Tongue (tissue), 1 donor: ENCODE measurements at regions not wholly inside any gene's neighbourhood (a gene's known extent, or its start where the extent isn't known, plus 50 kb on each side); places are given as distances from the start of the nearest gene placed in this dataset.
"Not testable (repeated sequence)": the region's sequence is repeated elsewhere in the genome, so short reads cannot be mapped to it uniquely, and the experiment has no call there.

Experiments used
- DNase-seq: peaks from one replicate; pipeline ENCODE4 v3.0.0-alpha.2; 2015

DNA sequence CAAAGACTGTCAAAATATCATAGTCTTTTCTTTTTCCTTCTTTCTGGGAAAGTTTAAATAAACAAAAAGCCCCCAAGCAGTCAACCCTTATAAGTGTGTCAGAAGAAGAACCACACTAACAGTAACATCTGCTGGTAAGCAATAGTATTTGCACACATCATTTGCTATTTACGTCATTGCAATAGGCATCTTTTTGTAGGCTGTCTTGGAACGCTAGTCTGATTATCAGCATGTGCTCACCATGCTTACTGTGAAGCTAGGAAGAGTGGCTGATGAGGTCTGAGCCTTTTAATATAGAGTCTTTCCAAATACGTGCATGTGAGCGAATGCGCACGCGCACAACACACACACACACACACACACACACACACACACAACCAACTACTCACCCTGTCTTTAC, 599.0 kb upstream of the TPK1 start:
- no peak for DNase-seq

DNA sequence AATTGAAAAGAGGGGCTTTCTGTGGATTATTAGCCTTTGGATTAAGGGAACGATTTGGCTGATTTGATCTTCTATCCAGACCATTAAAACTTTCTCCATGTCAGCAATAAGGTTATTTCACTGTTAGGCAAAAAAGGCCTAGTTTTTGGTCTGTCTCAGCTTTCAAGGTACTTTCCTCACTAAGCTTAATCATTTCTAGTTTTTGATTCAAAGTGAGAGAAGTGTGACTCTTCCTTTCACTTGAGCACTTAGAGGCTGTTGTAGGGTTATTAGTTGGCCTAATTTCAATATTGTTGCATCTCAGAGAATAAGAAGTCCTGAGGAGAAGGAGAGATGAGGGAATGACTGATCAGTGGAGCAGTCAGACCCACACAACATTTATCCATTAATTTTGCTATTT, 596.0 kb upstream of the TPK1 start:
- no peak for DNase-seq

DNA sequence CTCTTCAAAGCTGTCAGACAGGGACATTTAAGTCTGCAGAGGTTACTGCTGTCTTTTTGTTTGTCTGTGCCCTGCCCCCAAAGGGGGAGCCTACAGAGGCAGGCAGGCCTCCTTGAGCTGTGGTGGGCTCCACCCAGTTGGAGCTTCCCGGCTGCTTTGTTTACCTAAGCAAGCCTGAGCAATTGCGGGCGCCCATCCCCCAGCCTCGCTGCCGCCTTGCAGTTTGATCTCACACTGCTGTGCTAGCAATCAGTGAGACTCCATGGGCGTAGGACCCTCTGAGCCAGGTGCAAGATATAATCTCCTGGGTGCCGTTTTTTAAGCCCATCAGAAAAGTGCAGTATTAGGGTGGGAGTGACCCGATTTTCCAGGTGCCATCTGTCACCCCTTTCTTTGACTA, 582.6 kb upstream of the TPK1 start:
- not testable (repeated sequence) for DNase-seq

DNA sequence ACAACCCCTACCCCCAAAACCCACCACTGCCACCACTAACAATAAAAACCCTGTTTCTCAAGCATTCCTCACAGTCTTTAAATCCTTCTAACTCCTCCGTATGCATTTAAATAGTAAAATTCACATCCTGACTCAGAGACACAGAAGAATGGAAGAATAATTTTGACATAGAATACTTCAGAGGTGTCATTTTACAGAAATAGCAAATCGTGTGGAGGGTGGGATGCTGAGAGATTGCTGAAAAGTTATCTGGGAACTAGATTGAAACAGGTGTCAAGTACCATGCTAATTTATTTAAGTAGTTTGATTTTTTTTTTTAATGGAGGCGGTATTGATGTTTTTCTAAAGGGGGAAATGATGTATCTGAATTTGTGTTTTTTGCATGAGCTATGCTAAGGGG, 575.2 kb upstream of the TPK1 start:
- DNase-seq, result no peak

DNA sequence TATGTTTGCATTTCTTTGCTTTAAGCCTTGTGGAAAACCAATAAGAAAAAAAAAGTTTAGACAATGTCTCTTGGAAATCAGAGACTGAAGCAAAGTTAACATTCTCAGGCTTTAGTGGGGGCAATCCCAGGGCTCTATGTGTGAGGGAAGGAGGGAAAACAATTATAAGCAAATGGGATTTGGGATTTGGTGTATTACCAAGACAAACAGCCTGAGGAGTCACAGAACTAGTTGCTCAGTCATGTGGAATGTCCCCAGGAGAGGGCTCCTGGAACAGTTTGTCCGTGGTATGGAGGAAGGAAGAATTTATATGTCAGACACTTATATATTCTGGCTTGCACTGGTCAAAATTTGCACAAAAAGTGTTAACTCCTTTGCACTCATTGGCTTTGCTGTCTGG, 562.9 kb upstream of the TPK1 start:
- peak; percentile 58 for DNase-seq

GRCh38 chr7:145394126-145394525, 558.3 kb upstream of the TPK1 start:
- DNase-seq, result no peak

DNA sequence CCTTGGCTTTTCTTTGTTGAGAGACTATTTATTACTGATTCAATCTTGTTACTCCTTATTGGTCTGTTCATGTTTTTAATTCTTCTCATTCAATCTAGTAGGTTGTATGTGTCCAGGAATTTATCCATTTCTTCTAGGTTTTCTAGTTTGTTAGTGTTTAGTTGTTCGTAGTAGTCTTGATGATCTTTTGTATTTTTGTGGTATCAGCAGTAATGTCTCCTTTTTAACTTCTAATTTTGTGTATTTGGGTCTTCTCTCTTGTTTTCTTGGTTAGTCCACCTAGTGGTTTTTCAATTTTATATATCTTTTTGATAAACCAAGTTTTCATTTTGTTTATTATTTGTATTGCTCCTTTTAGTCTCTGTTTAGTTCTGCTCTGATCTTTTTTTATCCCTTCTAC, 546.9 kb upstream of the TPK1 start:
- no peak for DNase-seq

DNA sequence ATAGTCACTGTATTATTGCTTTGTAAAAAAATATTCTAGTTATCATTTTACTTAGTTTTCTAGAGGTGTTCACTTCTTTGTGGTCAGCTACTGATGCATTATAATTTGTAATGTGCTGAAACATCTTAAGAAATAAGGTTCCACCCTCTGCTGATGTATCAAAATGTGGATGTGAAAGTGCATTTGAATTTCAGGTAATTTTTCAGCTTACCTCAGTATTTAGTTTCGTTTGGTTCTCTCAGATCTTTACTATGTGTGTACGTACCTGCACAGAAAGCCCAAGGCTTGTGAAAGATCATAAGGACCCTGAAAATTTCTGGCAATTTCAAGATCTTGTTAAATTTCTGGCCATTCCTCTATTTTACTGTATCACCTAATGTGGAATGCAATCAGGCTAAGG, 542.3 kb upstream of the TPK1 start:
- DNase-seq, result no peak

DNA sequence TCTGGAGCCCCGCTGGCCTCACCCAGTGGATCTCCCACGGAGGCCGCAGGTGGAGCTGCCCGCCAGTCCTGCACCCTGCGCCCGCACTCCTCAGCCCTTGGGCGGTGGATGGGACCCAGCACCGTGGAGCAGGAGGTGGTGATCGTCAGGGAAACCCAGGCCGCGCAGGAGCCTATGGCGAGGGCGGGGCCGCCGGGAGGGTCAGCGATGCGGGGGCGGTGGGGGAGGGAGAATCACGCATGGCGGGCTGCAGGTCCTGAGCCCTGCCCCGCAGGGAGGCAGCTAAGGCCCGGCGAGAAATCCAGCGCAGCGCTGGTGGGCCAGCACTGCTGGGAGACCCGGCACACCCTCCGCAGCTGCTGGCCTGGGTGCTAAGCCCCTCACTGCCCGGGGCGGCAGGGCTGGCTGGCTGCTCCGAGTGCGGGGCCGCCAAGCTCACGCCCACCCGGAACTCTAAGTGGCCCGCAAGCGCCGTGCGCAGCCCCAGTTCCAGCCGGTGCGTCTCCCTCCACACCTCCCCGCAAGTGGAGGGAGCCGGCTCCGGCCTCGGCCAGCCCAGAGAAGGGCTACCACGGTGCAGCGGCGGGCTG, 524.8 kb upstream of the TPK1 start:
- DNase-seq, result no peak

GRCh38 chr7:145350334-145350733, 514.5 kb upstream of the TPK1 start:
- no peak for DNase-seq

DNA sequence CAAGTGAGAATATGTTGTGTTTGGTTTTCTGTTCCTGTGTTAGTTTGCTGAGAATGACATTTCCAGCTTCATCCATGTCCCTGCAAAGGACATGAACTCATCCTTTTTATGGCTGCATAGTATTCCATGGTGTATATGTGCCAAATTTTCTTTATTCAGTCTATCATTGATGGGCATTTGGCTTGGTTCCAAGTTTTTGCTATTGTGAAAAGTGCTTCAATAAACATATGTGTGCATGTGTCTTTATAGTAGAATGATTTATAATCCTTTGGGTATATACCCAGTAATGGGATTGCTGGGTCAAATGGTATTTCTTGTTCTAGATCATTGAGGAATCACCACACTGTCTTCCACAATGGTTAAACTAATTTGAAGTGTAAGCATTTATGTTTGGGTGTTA, 513.6 kb upstream of the TPK1 start:
- not testable (repeated sequence) for DNase-seq

GRCh38 chr7:145347271-145347670, 511.4 kb upstream of the TPK1 start:
- no peak for DNase-seq

DNA sequence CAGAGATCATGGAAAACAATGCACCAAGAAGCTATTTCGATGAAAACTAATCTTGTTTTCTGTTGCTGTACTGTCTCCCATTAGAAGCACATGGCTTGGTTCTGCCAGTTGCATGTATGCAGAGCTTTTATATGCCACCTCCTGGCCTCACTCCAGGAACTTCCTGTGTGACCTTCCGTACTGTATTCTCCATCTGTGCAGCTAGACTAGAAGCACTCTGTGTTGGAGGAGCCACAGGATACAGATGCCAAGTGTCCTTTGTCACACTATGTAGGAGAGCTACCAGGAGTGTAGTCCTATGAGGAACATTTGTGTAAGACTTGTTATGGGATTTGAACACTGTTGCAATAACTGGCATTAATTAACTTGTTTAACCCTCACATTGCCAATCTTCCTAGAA, 503.5 kb upstream of the TPK1 start:
- peak; percentile 3 for DNase-seq

- no peak for DNase-seq
These were observed 495.7 kb upstream of the TPK1 start for GRCh38 chr7:145331522-145331921.

GRCh38 chr7:145331076-145331475, 495.2 kb upstream of the TPK1 start:
- DNase-seq, result no peak

- no peak for DNase-seq
These were observed 491.8 kb upstream of the TPK1 start for GRCh38 chr7:145327646-145328045.

GRCh38 chr7:145324081-145324480, 488.2 kb upstream of the TPK1 start:
- no peak for DNase-seq

DNA sequence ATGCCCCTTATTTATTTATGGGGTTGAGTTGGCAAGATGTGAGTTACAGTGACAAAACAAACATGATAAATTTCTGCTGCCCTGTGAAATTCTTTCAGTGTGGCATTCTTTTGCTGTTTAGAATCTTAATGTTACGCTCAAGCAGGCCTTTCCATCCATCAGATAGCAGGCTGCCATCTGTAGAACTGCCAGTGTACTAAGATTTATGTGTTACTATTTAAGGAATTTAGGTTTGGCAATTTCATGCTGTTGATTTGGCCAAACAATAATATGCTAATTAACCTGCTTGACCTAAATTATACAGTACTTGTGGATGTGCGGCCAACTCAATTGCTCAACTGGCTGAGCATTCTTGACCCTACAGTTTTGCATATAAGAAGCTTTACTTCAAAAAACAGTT, 477.7 kb upstream of the TPK1 start:
- peak; percentile 22 for DNase-seq

DNA sequence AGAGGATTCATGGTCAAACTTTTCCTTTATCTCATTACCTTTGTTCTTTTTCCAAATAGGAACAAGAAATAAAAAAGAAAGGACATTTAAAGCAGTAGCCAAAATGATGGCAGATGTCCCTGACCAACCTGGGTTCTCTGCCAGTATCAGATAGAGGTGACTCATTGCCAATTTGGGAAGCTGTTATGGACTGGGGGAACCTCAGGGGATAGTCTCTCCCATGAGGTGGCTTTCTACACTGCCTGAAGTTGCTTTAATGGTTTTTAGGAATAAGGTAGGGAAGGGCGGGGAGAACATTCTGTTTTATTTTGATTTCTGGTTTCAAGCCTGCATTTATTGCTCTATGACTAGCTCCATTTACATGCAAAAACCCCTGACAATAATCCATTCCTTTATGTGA, 457.9 kb upstream of the TPK1 start:
- no peak for DNase-seq

DNA sequence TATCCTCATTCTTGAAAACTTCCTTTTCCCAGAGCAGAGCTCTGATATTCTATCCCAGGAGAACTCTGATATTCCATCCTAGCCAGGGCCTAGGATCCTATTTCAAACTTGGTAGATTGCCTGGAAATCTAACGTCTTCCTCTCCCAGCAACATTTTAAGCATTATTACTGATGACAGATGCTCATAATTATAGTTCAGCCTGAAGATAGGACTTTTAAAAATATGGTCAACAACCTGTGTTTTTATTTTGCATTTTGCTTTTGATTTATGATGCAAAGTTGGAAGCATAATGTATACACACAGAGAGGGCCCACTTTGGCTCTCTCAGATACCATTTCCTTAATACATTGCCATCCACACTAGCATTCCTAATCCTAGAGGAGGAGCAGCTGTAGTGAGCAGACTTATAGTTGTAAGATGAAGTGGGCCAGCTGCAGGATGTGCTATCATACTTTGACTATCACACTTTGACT, 457.4 kb upstream of the TPK1 start:
- DNase-seq, result peak; percentile 85

- no peak for DNase-seq
These were observed 453.5 kb upstream of the TPK1 start for GRCh38 chr7:145289384-145289783.

DNA sequence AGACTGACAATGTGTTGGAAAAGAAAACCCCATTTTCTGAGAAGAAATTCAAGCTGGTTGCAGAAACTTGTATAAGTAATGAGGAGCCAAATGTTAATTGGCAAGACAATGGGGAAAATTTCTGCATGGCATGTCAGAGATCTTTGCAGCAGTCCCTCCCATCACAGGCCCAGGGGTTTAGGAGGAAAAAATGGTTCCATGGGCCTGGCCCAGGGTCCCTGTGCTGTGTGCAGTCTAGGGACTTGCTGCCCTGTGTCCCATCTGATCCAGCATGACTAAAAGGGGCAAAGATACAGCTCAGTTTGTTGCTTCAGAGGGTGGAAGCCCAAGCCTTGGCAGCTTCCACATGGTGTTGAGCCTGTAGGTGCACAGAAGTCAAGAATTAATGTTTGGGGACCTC, 440.3 kb upstream of the TPK1 start:
- DNase-seq, result no peak

DNA sequence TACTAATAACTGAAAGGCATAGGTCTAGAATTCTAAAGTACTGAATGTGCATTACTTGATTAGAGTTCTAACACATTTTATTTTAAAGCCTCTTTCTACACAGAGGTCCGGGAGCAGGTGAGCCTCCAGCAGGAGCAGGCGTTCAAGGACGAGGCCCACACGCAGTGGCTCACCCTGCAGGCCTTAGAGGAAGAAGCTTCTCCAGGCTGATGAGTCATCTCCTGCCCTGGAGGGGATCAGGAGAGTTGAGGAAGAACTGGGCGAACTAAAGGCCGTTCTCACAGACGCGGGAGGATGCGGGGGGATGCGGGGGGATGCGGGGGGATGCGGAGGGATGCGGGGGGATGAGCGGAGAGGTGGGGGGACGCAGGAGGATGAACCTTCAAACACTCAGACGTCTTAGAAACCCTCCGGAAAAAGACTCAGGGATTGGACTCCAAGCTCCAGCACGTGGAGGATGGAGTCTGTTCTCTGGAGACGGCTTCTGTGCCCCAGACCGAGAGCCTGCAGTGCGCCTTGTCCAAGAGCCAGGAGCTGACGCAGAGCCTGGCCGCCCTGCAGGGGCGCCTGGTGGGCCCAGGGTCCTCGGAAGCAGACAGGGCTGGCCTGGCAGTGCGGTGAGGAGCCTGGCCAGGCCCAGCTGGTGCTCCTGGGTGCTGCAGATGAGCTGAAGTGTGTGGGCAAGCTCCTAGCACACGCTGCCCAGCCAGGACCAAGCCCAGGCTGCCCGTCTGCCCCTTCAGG, 433.7 kb upstream of the TPK1 start:
- DNase-seq, result no peak

DNA sequence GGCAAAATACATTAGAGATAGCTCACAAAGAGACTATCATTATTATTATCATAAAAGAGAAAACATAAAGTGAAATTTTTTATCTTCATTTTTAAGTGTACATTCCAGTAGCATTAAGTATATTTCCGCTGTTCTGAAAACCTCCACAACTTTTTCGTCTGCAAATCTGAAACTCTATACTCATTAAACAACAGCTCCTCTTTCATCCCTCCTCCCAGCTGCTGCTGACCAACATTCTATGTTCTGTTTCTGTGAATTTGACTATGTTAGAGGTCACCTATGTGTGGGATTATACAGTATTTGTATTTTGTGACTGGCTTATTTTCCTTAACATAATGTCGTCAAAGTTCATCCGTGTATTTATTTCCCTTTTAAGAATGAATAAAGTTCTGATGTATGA, 429.3 kb upstream of the TPK1 start:
- DNase-seq, result peak; percentile 6
